DND-41 (cell line): ENCODE measurements at regions not wholly inside any gene's neighbourhood (a gene's known extent, or its start where the extent isn't known, plus 50 kb on each side); places are given as distances from the start of the nearest gene placed in this dataset.
A peak's percentile ranks its signal among the peaks of the same experiment; 100 is the strongest.

Source experiments
- ATAC-seq: fragments of 200-7000 bp; cut with Tn5 transposase; 3 replicates; pipeline ENCODE4 v1.9.1; 2021; ENCODE audit warnings: low read depth; ENCODE audit not compliant: insufficient read depth
- DNase-seq: peaks from one replicate; pipeline ENCODE4 v3.0.0-alpha.2; 2020
- H2AFZ ChIP-seq: 2 replicates; pipeline ENCODE4 v1.6.0; 2012; ENCODE audit warnings: low read depth, low read length
- H3K27ac ChIP-seq: 2 replicates; pipeline ENCODE4 v1.5.1; 2012; ENCODE audit warnings: low read length, inconsistent platforms
- H3K27me3 ChIP-seq: fragments of 200-600 bp; sonication (generic); 2 replicates; pipeline ENCODE4 v1.6.0; 2012; ENCODE audit warnings: low read length, mild to moderate bottlenecking, inconsistent platforms; ENCODE audit not compliant: insufficient read depth, poor library complexity
- H3K36me3 ChIP-seq: 2 replicates; pipeline ENCODE4 v1.5.1; 2012; ENCODE audit warnings: low read length, inconsistent platforms; ENCODE audit not compliant: insufficient read depth
- H3K4me1 ChIP-seq: 2 replicates; pipeline ENCODE4 v1.5.1; 2012; ENCODE audit warnings: mild to moderate bottlenecking, low read length; ENCODE audit not compliant: insufficient read depth
- H3K4me2 ChIP-seq: 2 replicates; pipeline ENCODE4 v1.6.0; 2012; ENCODE audit warnings: mild to moderate bottlenecking, moderate library complexity, low read length, inconsistent platforms; ENCODE audit not compliant: insufficient read depth
- H3K4me3 ChIP-seq, 2 experiments: fragments of 200-600 bp in 1 of 2; shearing (Covaris generic) in 1 of 2; 2 replicates each; pipeline ENCODE4 v1.5.1; 2012 to 2016; ENCODE audit warnings: inconsistent platforms in 2 of 2, low read length in 2 of 2, mild to moderate bottlenecking in 2 of 2, low read depth in 1 of 2, moderate library complexity in 1 of 2
- H3K79me2 ChIP-seq: 2 replicates; pipeline ENCODE4 v1.6.0; 2012; ENCODE audit warnings: low read length, inconsistent platforms; ENCODE audit not compliant: insufficient read depth
- H3K9ac ChIP-seq: 2 replicates; pipeline ENCODE4 v1.6.0; 2012; ENCODE audit warnings: low read depth, mild to moderate bottlenecking, inconsistent platforms, low read length, moderate library complexity
- H3K9me3 ChIP-seq: 2 replicates; pipeline ENCODE4 v1.5.1; 2012; ENCODE audit warnings: low read length, moderate library complexity, mild to moderate bottlenecking, inconsistent platforms; ENCODE audit not compliant: insufficient read depth, severe bottlenecking
- H4K20me1 ChIP-seq: 2 replicates; pipeline ENCODE4 v1.6.0; 2012; ENCODE audit warnings: low read length; ENCODE audit not compliant: insufficient read depth
- EZH2 ChIP-seq: IDR thresholded peaks from 3 replicates; pipeline ENCODE4 v1.6.1; 2012; ENCODE audit warnings: borderline replicate concordance, low read depth, mild to moderate bottlenecking, moderate library complexity, low read length, inconsistent platforms; ENCODE audit not compliant: severe bottlenecking
- TF ChIP-seq, protein P1 (sequence below): IDR thresholded peaks from 2 replicates; pipeline ENCODE4 v1.5.1; 2012; ENCODE audit warnings: borderline replicate concordance, low read length, moderate library complexity, mild to moderate bottlenecking; ENCODE audit not compliant: poor library complexity, severe bottlenecking; ENCODE audit errors: extremely low read depth

DNA sequence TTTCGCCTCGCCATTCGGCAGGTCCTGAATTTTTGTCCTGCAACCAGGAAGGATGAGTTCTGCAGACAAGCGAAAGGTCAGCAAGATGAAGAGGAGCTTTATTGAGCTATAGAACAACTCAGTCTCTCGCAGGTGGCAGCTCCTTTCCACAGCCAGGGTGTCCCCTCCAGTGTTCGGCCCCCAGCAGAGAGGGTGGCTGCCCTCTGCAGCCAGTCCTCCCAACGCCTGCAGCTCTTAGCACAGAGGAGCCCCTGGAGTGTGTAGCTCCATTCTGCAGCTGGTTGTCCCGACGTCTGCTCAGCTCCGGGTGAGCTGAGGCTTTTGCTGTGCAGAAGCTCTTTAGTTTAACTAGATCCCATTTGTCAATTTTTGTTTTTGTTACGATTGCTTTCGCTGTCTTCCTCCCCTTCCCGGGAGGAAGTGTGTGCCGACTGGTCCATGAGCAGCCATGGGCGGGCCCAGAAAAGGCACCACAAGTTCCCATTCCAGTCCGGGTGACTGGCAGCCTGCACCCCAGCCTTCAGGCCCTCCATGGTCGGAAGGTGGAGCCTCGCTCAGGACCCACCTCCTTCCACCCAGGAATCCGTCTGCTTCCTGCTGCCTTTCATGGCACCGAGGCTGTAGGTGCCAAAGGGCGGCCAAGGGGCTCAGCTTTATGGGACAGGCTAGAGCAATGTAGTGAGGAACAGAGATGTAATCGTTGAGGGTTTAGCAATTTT lies 497.8 kb upstream of the CNTN4 start:
- H3K27me3 ChIP-seq = no peaks in the 10 kb centered on the region
- no peaks in the 10 kb centered on the region for H3K9me3 ChIP-seq
- no peak overlapping the region for H3K9ac ChIP-seq
- no peak for DNase-seq
- no peaks in the 10 kb centered on the region for H3K36me3 ChIP-seq
- H2AFZ ChIP-seq = no peak overlapping the region
- no peak overlapping the region for H3K4me3 ChIP-seq
- no peaks in the 10 kb centered on the region for H3K79me2 ChIP-seq
- no peaks in the 10 kb centered on the region for H3K4me1 ChIP-seq
- H3K4me2 ChIP-seq = no peak overlapping the region
- TF ChIP-seq, protein P1, sequence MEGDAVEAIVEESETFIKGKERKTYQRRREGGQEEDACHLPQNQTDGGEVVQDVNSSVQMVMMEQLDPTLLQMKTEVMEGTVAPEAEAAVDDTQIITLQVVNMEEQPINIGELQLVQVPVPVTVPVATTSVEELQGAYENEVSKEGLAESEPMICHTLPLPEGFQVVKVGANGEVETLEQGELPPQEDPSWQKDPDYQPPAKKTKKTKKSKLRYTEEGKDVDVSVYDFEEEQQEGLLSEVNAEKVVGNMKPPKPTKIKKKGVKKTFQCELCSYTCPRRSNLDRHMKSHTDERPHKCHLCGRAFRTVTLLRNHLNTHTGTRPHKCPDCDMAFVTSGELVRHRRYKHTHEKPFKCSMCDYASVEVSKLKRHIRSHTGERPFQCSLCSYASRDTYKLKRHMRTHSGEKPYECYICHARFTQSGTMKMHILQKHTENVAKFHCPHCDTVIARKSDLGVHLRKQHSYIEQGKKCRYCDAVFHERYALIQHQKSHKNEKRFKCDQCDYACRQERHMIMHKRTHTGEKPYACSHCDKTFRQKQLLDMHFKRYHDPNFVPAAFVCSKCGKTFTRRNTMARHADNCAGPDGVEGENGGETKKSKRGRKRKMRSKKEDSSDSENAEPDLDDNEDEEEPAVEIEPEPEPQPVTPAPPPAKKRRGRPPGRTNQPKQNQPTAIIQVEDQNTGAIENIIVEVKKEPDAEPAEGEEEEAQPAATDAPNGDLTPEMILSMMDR = no peak
- no peak for TF ChIP-seq EZH2
- no peak overlapping the region for H3K27ac ChIP-seq
- ATAC-seq = no peak
- H4K20me1 ChIP-seq = no peaks in the 10 kb centered on the region

DNA sequence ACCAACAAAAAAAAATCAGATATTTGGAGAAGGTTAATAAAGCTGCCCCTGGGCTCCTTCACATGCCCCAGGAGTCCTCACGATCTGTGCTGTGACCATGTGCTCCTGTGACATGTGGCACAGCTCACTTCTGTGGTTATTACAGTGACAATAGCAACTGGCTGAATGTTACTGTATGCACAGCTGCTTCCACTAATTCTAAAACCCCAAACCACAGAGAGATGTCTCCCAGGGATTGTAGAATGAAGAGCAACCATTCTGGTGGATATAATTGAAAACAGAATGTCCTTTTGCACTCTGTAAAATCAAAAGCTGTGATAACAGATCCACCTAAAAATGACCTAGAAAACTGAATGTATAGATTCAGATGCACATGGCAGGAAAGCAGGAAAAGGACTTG lies 489.2 kb upstream of the CNTN4 start:
- DNase-seq (no peak), ATAC-seq (peak; percentile 35; the same call in 1 of the 3 replicates)
- Histone ChIP-seq H3K36me3 (no peaks in the 10 kb centered on the region), H2AFZ (no peak overlapping the region), H3K4me1 (no peaks in the 10 kb centered on the region), H3K4me2 (no peak overlapping the region), H4K20me1 (no peaks in the 10 kb centered on the region), H3K9me3 (no peaks in the 10 kb centered on the region), H3K27me3 (no peaks in the 10 kb centered on the region), H3K4me3 (no peak overlapping the region), H3K79me2 (no peaks in the 10 kb centered on the region), H3K27ac (no peak overlapping the region), H3K9ac (no peak overlapping the region)
- TF ChIP-seq, protein P1 = no peak
- TF ChIP-seq EZH2 = no peak

DNA sequence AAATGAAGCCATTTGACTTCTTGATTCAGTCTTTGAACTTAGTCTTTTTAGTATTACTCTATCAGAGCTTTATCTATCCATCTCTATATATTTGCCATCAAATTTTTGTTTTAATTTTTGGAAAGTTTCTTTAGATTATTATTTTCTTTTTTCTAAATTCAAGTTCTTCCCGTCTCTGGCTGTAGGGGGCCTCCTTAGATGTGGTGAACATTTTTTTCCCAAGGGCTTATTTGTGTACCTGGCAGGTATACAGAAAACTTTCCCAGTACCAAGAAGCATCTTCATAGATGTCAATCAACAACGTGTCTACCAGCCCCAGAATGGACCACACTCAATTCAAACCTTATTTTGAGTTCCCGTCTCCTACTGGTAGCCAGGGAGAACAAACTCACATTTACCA lies 486.8 kb upstream of the CNTN4 start:
- Histone ChIP-seq H2AFZ (no peak overlapping the region), H3K27me3 (no peaks in the 10 kb centered on the region), H4K20me1 (no peaks in the 10 kb centered on the region), H3K4me3 (no peak overlapping the region), H3K36me3 (no peaks in the 10 kb centered on the region), H3K4me1 (no peaks in the 10 kb centered on the region), H3K27ac (no peak overlapping the region), H3K9ac (no peak overlapping the region), H3K4me2 (no peak overlapping the region), H3K9me3 (no peaks in the 10 kb centered on the region), H3K79me2 (no peaks in the 10 kb centered on the region)
- ATAC-seq (no peak), DNase-seq (no peak)
- TF ChIP-seq, protein P1 = no peak
- no peak for TF ChIP-seq EZH2
